ENCODE measurements at regions not wholly inside any gene's neighbourhood (a gene's known extent, or its start where the extent isn't known, plus 50 kb on each side); places are given as distances from the start of the nearest gene placed in this dataset.

GRCh38 chr2:8569332-8569930, 112.4 kb upstream of the ID2 start:
- no CpG with 5 or more reads among the region's 11 CpGs for WGBS (ENCODE audit: extremely low coverage, insufficient coverage, insufficient read length)
- no peak for DNase-seq
- Histone ChIP-seq H2AK5ac (ENCODE audit: low read length) (peak overlapping the region; percentile 40), H3K36me3 (ENCODE audit: control insufficient read depth in 1 of 2, insufficient read depth in 2 of 2, low read length in 2 of 2) (no peaks in the 10 kb centered on the region), H4K8ac (ENCODE audit: low read depth, low read length) (no peak overlapping the region), H2BK12ac (ENCODE audit: low read length) (peak overlapping the region; percentile 35), H3K4me2 (ENCODE audit: low read length) (no peak overlapping the region), H3K27ac (ENCODE audit: low read depth, low read length) (no peak overlapping the region), H3K9me3 (ENCODE audit: insufficient read depth, low read depth, low read length) (no peaks in the 10 kb centered on the region), H3K4me3 (ENCODE audit: low read depth, low read length) (no peak overlapping the region), H2BK120ac (ENCODE audit: insufficient read depth, low read length, poor library complexity) (peak overlapping the region; percentile 6), H3K27me3 (ENCODE audit: insufficient read depth, low read length) (no peaks in the 10 kb centered on the region), H4K91ac (ENCODE audit: low read depth, low read length) (peak overlapping the region; percentile 48), H3K14ac (ENCODE audit: low read length) (no peak overlapping the region), H2BK5ac (ENCODE audit: low read depth, low read length, poor library complexity) (no peak overlapping the region), H3K79me1 (ENCODE audit: low read length) (peaks cover 32% of the 10 kb centered on the region), H3K9ac (ENCODE audit: low read length) (no peak overlapping the region), H3K23ac (ENCODE audit: low read length) (no peak overlapping the region), H3K4me1 (ENCODE audit: control insufficient read depth in 1 of 2, insufficient read depth in 2 of 2, low read length in 2 of 2) (peaks cover 28 to 31% of the 10 kb centered on the region in 2 experiments), H3K18ac (ENCODE audit: low read length) (no peak overlapping the region), H3K79me2 (ENCODE audit: control insufficient read depth, insufficient read depth, low read length, poor library complexity) (peaks cover 7% of the 10 kb centered on the region), H2AFZ (ENCODE audit: insufficient read depth, low read length, poor library complexity) (no peak overlapping the region), H4K12ac (ENCODE audit: low read depth, low read length) (no peak overlapping the region), H3K4ac (ENCODE audit: low read depth, low read length) (no peak overlapping the region)

- WGBS (ENCODE audit: extremely low coverage, insufficient coverage, insufficient read length), result no CpG with 5 or more reads among the region's 14 CpGs
- Histone ChIP-seq H3K9me3 (ENCODE audit: insufficient read depth, low read depth, low read length) (no peaks in the 10 kb centered on the region), H4K12ac (ENCODE audit: low read depth, low read length) (no peak overlapping the region), H2BK12ac (ENCODE audit: low read length) (peak overlapping the region; percentile 69), H3K4me2 (ENCODE audit: low read length) (no peak overlapping the region), H3K4me3 (ENCODE audit: low read depth, low read length) (no peak overlapping the region), H2BK120ac (ENCODE audit: insufficient read depth, low read length, poor library complexity) (no peak overlapping the region), H2BK5ac (ENCODE audit: low read depth, low read length, poor library complexity) (peak overlapping the region; percentile 10), H3K4me1 (ENCODE audit: control insufficient read depth in 1 of 2, insufficient read depth in 2 of 2, low read length in 2 of 2) (peaks cover 38 to 41% of the 10 kb centered on the region in 2 experiments), H3K79me1 (ENCODE audit: low read length) (peaks cover 42% of the 10 kb centered on the region), H2AFZ (ENCODE audit: insufficient read depth, low read length, poor library complexity) (no peak overlapping the region), H3K14ac (ENCODE audit: low read length) (no peak overlapping the region), H3K36me3 (ENCODE audit: control insufficient read depth in 1 of 2, insufficient read depth in 2 of 2, low read length in 2 of 2) (no peaks in the 10 kb centered on the region), H3K27ac (ENCODE audit: low read depth, low read length) (no peak overlapping the region), H3K79me2 (ENCODE audit: control insufficient read depth, insufficient read depth, low read length, poor library complexity) (peaks cover 11% of the 10 kb centered on the region), H4K91ac (ENCODE audit: low read depth, low read length) (peak overlapping the region; percentile 30), H3K18ac (ENCODE audit: low read length) (no peak overlapping the region), H4K8ac (ENCODE audit: low read depth, low read length) (no peak overlapping the region), H2AK5ac (ENCODE audit: low read length) (peak overlapping the region; percentile 34), H3K23ac (ENCODE audit: low read length) (no peak overlapping the region), H3K4ac (ENCODE audit: low read depth, low read length) (no peak overlapping the region), H3K9ac (ENCODE audit: low read length) (no peak overlapping the region), H3K27me3 (ENCODE audit: insufficient read depth, low read length) (no peaks in the 10 kb centered on the region)
- no peak for DNase-seq
Observed at GRCh38 chr2:8570637-8571036, 111.2 kb upstream of the ID2 start.

GRCh38 chr2:8571301-8571791, 110.5 kb upstream of the ID2 start:
- Histone ChIP-seq H4K12ac (ENCODE audit: low read depth, low read length) (no peak overlapping the region), H3K4me1 (ENCODE audit: control insufficient read depth in 1 of 2, insufficient read depth in 2 of 2, low read length in 2 of 2) (peaks cover 43 to 47% of the 10 kb centered on the region in 2 experiments), H3K4me2 (ENCODE audit: low read length) (no peak overlapping the region), H3K36me3 (ENCODE audit: control insufficient read depth in 1 of 2, insufficient read depth in 2 of 2, low read length in 2 of 2) (no peaks in the 10 kb centered on the region), H3K79me1 (ENCODE audit: low read length) (peaks cover 42% of the 10 kb centered on the region), H3K18ac (ENCODE audit: low read length) (peak overlapping the region; percentile 66), H3K79me2 (ENCODE audit: control insufficient read depth, insufficient read depth, low read length, poor library complexity) (peaks cover 11% of the 10 kb centered on the region), H3K27ac (ENCODE audit: low read depth, low read length) (no peak overlapping the region), H3K27me3 (ENCODE audit: insufficient read depth, low read length) (no peaks in the 10 kb centered on the region), H3K14ac (ENCODE audit: low read length) (peak overlapping the region; percentile 98), H4K91ac (ENCODE audit: low read depth, low read length) (peak overlapping the region; percentile 100), H3K9ac (ENCODE audit: low read length) (no peak overlapping the region), H4K8ac (ENCODE audit: low read depth, low read length) (no peak overlapping the region), H2AK5ac (ENCODE audit: low read length) (peak overlapping the region; percentile 94), H2AFZ (ENCODE audit: insufficient read depth, low read length, poor library complexity) (no peak overlapping the region), H2BK5ac (ENCODE audit: low read depth, low read length, poor library complexity) (peak overlapping the region; percentile 95), H3K4ac (ENCODE audit: low read depth, low read length) (peak overlapping the region; percentile 28), H2BK120ac (ENCODE audit: insufficient read depth, low read length, poor library complexity) (peak overlapping the region; percentile 98), H3K4me3 (ENCODE audit: low read depth, low read length) (no peak overlapping the region), H2BK12ac (ENCODE audit: low read length) (peak overlapping the region; percentile 98), H3K23ac (ENCODE audit: low read length) (no peak overlapping the region), H3K9me3 (ENCODE audit: insufficient read depth, low read depth, low read length) (no peaks in the 10 kb centered on the region)
- DNase-seq, result no peak
- no CpG with 5 or more reads among the region's 13 CpGs for WGBS (ENCODE audit: extremely low coverage, insufficient coverage, insufficient read length)

GRCh38 chr2:8571792-8572499, 109.9 kb upstream of the ID2 start:
- peak overlapping the region; percentile 98 for H2BK12ac ChIP-seq (ENCODE audit: low read length)
- no peak overlapping the region for H3K4me3 ChIP-seq (ENCODE audit: low read depth, low read length)
- H3K79me2 ChIP-seq (ENCODE audit: control insufficient read depth, insufficient read depth, low read length, poor library complexity), result peaks cover 11% of the 10 kb centered on the region
- no peak overlapping the region for H3K27ac ChIP-seq (ENCODE audit: low read depth, low read length)
- peak overlapping the region; percentile 28 for H3K4ac ChIP-seq (ENCODE audit: low read depth, low read length)
- no peak overlapping the region for H4K12ac ChIP-seq (ENCODE audit: low read depth, low read length)
- peak overlapping the region; percentile 98 for H2BK120ac ChIP-seq (ENCODE audit: insufficient read depth, low read length, poor library complexity)
- peak overlapping the region; percentile 94 for H2AK5ac ChIP-seq (ENCODE audit: low read length)
- no peak overlapping the region for H2AFZ ChIP-seq (ENCODE audit: insufficient read depth, low read length, poor library complexity)
- H3K4me1 ChIP-seq (ENCODE audit: control insufficient read depth in 1 of 2, insufficient read depth in 2 of 2, low read length in 2 of 2), result peaks cover 43 to 47% of the 10 kb centered on the region in 2 experiments
- peak overlapping the region; percentile 100 for H4K91ac ChIP-seq (ENCODE audit: low read depth, low read length)
- H2BK5ac ChIP-seq (ENCODE audit: low read depth, low read length, poor library complexity), result peak overlapping the region; percentile 95
- WGBS (ENCODE audit: extremely low coverage, insufficient coverage, insufficient read length), result no CpG with 5 or more reads among the region's 10 CpGs
- H3K18ac ChIP-seq (ENCODE audit: low read length), result peak overlapping the region; percentile 98
- no peak overlapping the region for H3K9ac ChIP-seq (ENCODE audit: low read length)
- no peak for DNase-seq
- no peaks in the 10 kb centered on the region for H3K27me3 ChIP-seq (ENCODE audit: insufficient read depth, low read length)
- no peak overlapping the region for H3K23ac ChIP-seq (ENCODE audit: low read length)
- H3K79me1 ChIP-seq (ENCODE audit: low read length), result peaks cover 47% of the 10 kb centered on the region
- H3K36me3 ChIP-seq (ENCODE audit: control insufficient read depth in 1 of 2, insufficient read depth in 2 of 2, low read length in 2 of 2), result no peaks in the 10 kb centered on the region
- H3K14ac ChIP-seq (ENCODE audit: low read length), result peak overlapping the region; percentile 98
- H3K9me3 ChIP-seq (ENCODE audit: insufficient read depth, low read depth, low read length), result no peaks in the 10 kb centered on the region
- H4K8ac ChIP-seq (ENCODE audit: low read depth, low read length), result peak overlapping the region; percentile 90
- no peak overlapping the region for H3K4me2 ChIP-seq (ENCODE audit: low read length)

All from trophoblast cell (in vitro differentiated cells and primary cell).